ENCODE measurements at regions not wholly inside any gene's neighbourhood (a gene's known extent, or its start where the extent isn't known, plus 50 kb on each side); places are given as distances from the start of the nearest gene placed in this dataset.

- no peak for TF ChIP-seq CTCF (IDR thresholded peaks at IDR 0.05; ENCODE audit: low read depth, low read length)
- H3K4me3 ChIP-seq (ENCODE audit: low read depth, low read length), result no peak overlapping the region
Measured at GRCh38 chr5:173514661-173515060, 101.8 kb downstream of the BOD1 start.

DNA sequence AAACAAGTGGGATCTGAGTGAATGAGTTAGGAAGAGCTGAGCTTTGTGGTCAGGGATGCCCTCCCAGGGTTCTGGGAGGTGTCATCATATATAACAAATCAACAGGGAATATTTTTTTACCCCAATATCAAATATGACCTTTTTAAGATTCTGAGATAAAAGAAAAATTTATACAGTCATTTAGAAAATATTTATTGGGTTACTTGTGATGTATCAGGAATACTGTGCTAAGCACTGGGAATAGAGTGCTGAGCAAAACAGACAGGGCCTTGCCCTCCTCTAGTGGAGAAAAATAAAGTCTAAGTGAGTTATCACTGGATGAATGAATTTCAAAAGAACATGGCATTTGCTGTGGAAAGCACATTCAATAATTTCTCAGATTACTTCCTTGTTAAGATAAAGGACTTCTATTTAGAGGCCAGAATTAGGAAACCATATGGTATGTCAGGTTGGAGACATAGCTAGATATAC lies 102.9 kb downstream of the BOD1 start:
- H3K4me3 ChIP-seq (ENCODE audit: low read depth, low read length), result no peak overlapping the region
- no peak for TF ChIP-seq CTCF (IDR thresholded peaks at IDR 0.05; ENCODE audit: low read depth, low read length)

DNA sequence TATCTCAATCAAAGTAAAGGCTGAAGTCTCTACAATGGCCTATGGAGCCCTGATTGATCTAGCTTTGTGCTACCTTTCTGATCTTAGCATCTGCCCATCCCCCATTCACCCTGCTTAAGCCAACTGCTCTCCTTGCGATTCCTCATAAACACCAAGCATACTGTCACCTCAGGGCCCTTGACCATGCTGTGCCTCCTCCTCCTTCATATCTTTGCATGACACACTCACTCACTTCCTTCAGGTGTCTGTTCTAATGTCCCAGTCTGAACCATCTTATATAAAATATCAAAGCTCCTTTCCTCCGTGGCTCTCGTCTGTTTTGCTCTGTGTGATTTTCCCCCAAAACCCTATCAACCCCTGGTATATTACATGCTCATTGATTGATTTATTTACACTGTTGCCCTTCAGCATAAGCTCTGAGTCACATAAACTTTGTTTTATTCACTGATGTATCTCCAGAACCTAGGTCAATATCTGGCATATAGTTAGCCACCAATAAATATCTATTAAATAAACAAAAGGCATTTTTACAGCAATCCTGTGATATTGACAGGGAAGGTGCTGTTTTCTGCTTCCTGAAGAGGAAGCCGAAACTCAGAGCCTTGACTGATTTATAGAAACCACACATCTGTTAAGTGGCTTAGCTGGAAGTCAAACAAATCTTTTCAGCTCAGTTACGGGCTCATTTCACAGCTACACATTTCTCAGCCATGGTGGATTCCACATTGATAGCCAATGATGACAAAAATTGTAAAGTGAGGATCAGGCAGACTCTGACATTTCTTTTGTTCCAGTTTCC lies 103.6 kb downstream of the BOD1 start:
- TF ChIP-seq CTCF (IDR thresholded peaks at IDR 0.05; ENCODE audit: low read depth, low read length), result no peak

DNA sequence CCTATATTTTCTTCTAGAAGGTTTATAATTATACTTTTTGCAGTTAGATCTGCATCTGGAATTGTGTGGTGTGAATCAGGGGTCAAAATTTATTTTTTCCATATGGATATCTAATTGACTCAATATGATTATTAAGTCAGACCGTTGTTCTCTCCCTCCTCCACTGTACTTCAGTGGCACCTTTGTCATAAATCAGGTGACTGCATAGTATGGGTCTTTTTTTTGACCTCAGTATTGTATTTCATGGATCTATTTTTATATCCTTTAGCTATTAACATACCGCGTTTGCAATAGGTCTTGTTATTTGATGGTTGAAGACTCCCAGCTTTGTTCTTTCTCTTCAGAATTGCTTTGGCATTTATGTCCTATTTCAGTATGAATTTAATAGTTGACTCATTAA lies 107.4 kb downstream of the BOD1 start:
- TF ChIP-seq CTCF (IDR thresholded peaks at IDR 0.05; ENCODE audit: low read depth, low read length), result no peak
- no peak overlapping the region for H3K4me3 ChIP-seq (ENCODE audit: low read depth, low read length)

More for the DNA sequence above, 103.6 kb downstream of the BOD1 start:
- H3K4me3 ChIP-seq (ENCODE audit: low read depth, low read length), result no peak overlapping the region

DNA sequence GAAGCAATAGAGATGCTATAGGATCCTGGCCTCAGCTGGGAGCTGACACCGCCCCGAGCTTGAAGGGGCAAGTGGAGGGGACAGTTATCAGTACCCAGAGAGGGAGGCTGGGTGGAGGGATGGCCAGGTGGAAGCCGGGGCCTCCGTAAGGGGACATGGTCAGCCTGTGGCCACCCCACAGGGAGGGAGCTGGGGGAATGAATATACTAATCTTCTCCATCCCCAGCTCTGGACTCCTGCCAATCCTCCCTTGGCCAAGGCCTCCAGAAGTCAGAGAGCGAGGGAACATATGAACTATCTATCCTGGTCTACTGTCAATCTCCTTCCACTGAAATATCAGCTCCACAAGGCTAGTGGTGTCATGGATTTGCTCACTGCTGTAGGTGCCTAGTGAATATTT lies 109.3 kb downstream of the BOD1 start:
- no peak overlapping the region for H3K4me3 ChIP-seq (ENCODE audit: low read depth, low read length)
- no peak for TF ChIP-seq CTCF (IDR thresholded peaks at IDR 0.05; ENCODE audit: low read depth, low read length)

- no peak overlapping the region for H3K4me3 ChIP-seq (ENCODE audit: low read depth, low read length)
- TF ChIP-seq CTCF (IDR thresholded peaks at IDR 0.05; ENCODE audit: low read depth, low read length), result no peak
Measured at GRCh38 chr5:173505634-173506033, 110.8 kb downstream of the BOD1 start.

DNA sequence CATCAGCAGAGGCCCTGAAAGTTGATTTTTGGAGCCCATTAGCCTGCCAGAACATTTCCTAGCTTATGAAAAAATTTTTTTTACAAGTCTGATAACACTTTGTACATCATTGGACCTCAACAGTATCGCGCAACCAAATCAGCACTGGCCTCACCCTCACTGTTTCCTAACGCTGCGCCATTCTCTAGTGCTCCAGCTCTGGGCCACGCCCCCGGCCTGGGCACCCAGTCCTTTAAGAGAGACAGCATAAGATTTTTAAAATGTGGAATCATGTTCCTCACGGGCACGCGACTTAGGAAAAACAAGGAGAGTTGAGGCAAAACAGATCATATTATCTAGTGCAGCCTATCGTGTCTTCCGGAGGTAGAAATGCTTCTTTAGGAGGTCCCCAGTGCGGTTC lies 114.5 kb downstream of the BOD1 start:
- H3K4me3 ChIP-seq (ENCODE audit: low read depth, low read length), result no peak overlapping the region
- TF ChIP-seq CTCF (IDR thresholded peaks at IDR 0.05; ENCODE audit: low read depth, low read length), result no peak

All from WI38 (cell line).